Osteoblast (primary cell): ENCODE measurements at regions not wholly inside any gene's neighbourhood (a gene's known extent, or its start where the extent isn't known, plus 50 kb on each side); places are given as distances from the start of the nearest gene placed in this dataset.

Source experiments
- DNase-seq: peaks from one replicate; pipeline ENCODE4 v3.0.0; 2011; ENCODE audit warnings: low spot score, mixed read lengths; ENCODE audit not compliant: insufficient read length; ENCODE audit errors: missing footprints
- H2AFZ ChIP-seq: 2 replicates; pipeline ENCODE4 v1.6.0; 2011; ENCODE audit warnings: mild to moderate bottlenecking, low read length
- H3K27ac ChIP-seq: 2 replicates; pipeline ENCODE4 v1.5.1; 2011; ENCODE audit warnings: mild to moderate bottlenecking, low read depth, low read length, moderate library complexity
- H3K27me3 ChIP-seq: 2 replicates; pipeline ENCODE4 v1.6.0; 2012; ENCODE audit warnings: mild to moderate bottlenecking, control low read depth, inconsistent platforms, low read length, moderate library complexity; ENCODE audit not compliant: insufficient read depth
- H3K36me3 ChIP-seq: 2 replicates; pipeline ENCODE4 v1.5.1; 2011; ENCODE audit warnings: mild to moderate bottlenecking, low read length, control low read depth, moderate library complexity; ENCODE audit not compliant: insufficient read depth
- H3K4me1 ChIP-seq: 2 replicates; pipeline ENCODE4 v1.5.1; 2011; ENCODE audit warnings: mild to moderate bottlenecking, low read length, control low read depth, moderate library complexity; ENCODE audit not compliant: insufficient read depth
- H3K4me2 ChIP-seq: 2 replicates; pipeline ENCODE4 v1.6.0; 2011; ENCODE audit warnings: mild to moderate bottlenecking, low read length; ENCODE audit not compliant: insufficient read depth
- H3K4me3 ChIP-seq: fragments of 200-600 bp; sonication (generic); 3 replicates; pipeline ENCODE4 v1.5.1; 2012; ENCODE audit warnings: mild to moderate bottlenecking, low read length, inconsistent platforms; ENCODE audit not compliant: insufficient read depth
- H3K79me2 ChIP-seq: 2 replicates; pipeline ENCODE4 v1.6.0; 2012; ENCODE audit warnings: mild to moderate bottlenecking, low read length, control low read depth, inconsistent platforms; ENCODE audit not compliant: insufficient read depth
- H3K9me3 ChIP-seq: 2 replicates; pipeline ENCODE4 v1.5.1; 2011; ENCODE audit warnings: low read depth, low read length, control low read depth
- H4K20me1 ChIP-seq: 2 replicates; pipeline ENCODE4 v1.6.0; 2012; ENCODE audit warnings: mild to moderate bottlenecking, low read length, control low read depth; ENCODE audit not compliant: insufficient read depth
- CTCF ChIP-seq: IDR thresholded peaks from 2 replicates; pipeline ENCODE4 v1.5.1; 2011; ENCODE audit warnings: mild to moderate bottlenecking, low read depth, low read length, moderate library complexity; ENCODE audit errors: extremely low read depth

GRCh38 chr12:114201794-114202193 lies 204.2 kb downstream of the TBX5 start:
- Histone ChIP-seq H2AFZ (no peak overlapping the region), H3K4me3 (no peak overlapping the region), H3K79me2 (no peaks in the 10 kb centered on the region), H3K36me3 (no peaks in the 10 kb centered on the region), H3K4me2 (no peak overlapping the region), H3K9me3 (no peaks in the 10 kb centered on the region), H3K27me3 (no peaks in the 10 kb centered on the region), H4K20me1 (no peaks in the 10 kb centered on the region), H3K4me1 (no peaks in the 10 kb centered on the region), H3K27ac (no peak overlapping the region)
- no peak for TF ChIP-seq CTCF
- no peak for DNase-seq

- Histone ChIP-seq H3K4me2 (no peak overlapping the region), H3K36me3 (no peaks in the 10 kb centered on the region), H3K4me1 (no peaks in the 10 kb centered on the region), H4K20me1 (no peaks in the 10 kb centered on the region), H3K4me3 (no peak overlapping the region), H2AFZ (no peak overlapping the region), H3K79me2 (no peaks in the 10 kb centered on the region), H3K9me3 (no peaks in the 10 kb centered on the region), H3K27ac (no peak overlapping the region), H3K27me3 (no peaks in the 10 kb centered on the region)
- TF ChIP-seq CTCF, result no peak
- no peak for DNase-seq
These were observed 211.0 kb downstream of the TBX5 start for GRCh38 chr12:114194956-114195355.

- H2AFZ ChIP-seq, result no peak overlapping the region
- no peak overlapping the region for H3K27ac ChIP-seq
- H4K20me1 ChIP-seq, result no peaks in the 10 kb centered on the region
- no peak for DNase-seq
- no peaks in the 10 kb centered on the region for H3K4me1 ChIP-seq
- H3K4me3 ChIP-seq, result no peak overlapping the region
- TF ChIP-seq CTCF, result no peak
- H3K9me3 ChIP-seq, result no peaks in the 10 kb centered on the region
- H3K4me2 ChIP-seq, result no peak overlapping the region
- no peaks in the 10 kb centered on the region for H3K27me3 ChIP-seq
- no peaks in the 10 kb centered on the region for H3K79me2 ChIP-seq
- H3K36me3 ChIP-seq, result no peaks in the 10 kb centered on the region
These were observed 211.9 kb downstream of the TBX5 start for GRCh38 chr12:114194066-114194465.

- Histone ChIP-seq H3K4me3 (no peak overlapping the region), H3K27ac (no peak overlapping the region), H2AFZ (no peak overlapping the region), H3K27me3 (no peaks in the 10 kb centered on the region), H3K79me2 (no peaks in the 10 kb centered on the region), H3K4me2 (no peak overlapping the region), H3K36me3 (no peaks in the 10 kb centered on the region), H4K20me1 (no peaks in the 10 kb centered on the region), H3K9me3 (no peaks in the 10 kb centered on the region), H3K4me1 (no peaks in the 10 kb centered on the region)
- no peak for TF ChIP-seq CTCF
- no peak for DNase-seq
These were observed 212.5 kb downstream of the TBX5 start for GRCh38 chr12:114193474-114193873.
